ENCODE measurements at regions not wholly inside any gene's neighbourhood (a gene's known extent, or its start where the extent isn't known, plus 50 kb on each side); places are given as distances from the start of the nearest gene placed in this dataset.

DNA sequence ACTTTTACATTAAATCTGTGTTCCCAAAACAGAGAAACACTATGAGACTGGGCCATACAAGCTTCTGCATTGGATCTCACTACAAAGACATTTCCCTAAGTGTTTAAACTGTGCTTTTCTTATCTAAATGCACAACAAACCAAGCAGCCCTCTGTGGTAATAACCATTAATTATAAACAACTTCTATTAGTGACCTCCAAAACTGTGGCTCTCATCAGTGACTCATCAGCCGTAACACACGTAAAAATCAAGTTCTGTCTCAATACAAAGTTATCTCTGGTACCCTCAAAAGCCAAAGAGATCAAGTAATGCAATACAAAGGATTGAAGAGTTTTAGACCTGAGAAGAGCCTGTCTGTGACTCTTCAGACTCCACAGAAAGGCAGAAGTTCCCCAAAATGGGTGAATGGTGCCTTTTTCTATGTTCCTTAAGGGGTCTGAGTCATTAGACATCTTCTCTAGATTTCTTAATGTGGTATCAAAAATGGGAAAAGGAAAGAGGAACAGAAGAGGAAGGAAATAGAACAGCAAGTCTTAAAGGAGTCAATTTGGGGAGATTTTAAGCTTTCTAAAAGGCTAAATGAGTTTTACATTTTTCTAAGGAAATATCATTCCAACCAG lies 189.8 kb upstream of the PPP1R2C start:
- no peak for FAIRE-seq
- no peak for DNase-seq (ENCODE audit: insufficient read length, low spot score)
- TF ChIP-seq POLR2A (IDR thresholded peaks at IDR 0.05; ENCODE audit: low read depth, low read length) (no peak), PAX5 (IDR thresholded peaks at IDR 0.05; ENCODE audit: insufficient read depth, low read length, severe bottlenecking) (no peak), POLR2AphosphoS5 (IDR thresholded peaks at IDR 0.05; ENCODE audit: low read depth, low read length) (no peak), SPI1 (IDR thresholded peaks at IDR 0.05; ENCODE audit: low read depth, low read length) (no peak), POU2F2 (IDR thresholded peaks at IDR 0.05; ENCODE audit: low read depth, low read length) (no peak), TAF1 (IDR thresholded peaks at IDR 0.05; ENCODE audit: low read depth, low read length) (no peak)

DNA sequence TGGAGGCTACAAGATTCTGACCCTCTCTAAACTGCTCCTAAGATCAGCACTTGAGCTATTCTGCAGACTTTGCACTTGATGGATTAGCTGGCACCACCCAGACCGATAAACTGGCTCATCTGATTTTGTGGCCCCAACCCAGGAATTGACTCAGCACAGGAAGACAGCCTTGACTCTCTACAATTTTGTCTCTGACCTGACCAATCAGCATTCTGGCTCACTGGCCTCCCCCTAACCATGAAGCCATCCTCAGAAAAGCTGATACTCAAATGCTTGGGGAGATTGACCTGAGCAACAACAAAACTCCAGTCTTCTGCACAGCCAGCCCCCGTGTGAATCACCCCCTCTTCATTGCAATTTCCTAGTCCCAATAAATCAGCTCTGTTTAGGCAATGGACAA lies 195.4 kb upstream of the PPP1R2C start:
- TF ChIP-seq TAF1 (IDR thresholded peaks at IDR 0.05; ENCODE audit: low read depth, low read length) = no peak
- TF ChIP-seq PAX5 (IDR thresholded peaks at IDR 0.05; ENCODE audit: insufficient read depth, low read length, severe bottlenecking) = no peak
- no peak for FAIRE-seq
- no peak for DNase-seq (ENCODE audit: insufficient read length, low spot score)

DNA sequence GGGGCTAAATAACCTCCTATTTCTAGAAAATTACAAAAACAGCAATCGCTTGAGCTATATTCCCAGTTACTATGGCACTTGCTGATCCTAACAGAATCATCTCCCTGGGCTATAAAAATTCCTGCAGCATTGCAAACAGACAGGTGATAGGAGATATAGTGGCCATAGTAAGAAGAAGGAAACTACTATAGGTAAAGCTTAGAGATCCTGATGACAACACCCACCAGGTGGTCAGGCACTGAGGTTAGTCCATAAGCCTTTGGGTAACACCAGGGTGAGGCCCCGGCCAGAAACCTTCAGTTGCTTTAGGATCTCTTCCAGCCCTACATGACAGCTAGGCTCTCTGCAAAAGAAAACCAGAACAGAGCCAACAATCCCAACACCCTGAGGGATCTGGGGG lies 197.9 kb upstream of the PPP1R2C start:
- TF ChIP-seq SPI1 (IDR thresholded peaks at IDR 0.05; ENCODE audit: low read depth, low read length) (no peak), POLR2A (IDR thresholded peaks at IDR 0.05; ENCODE audit: low read depth, low read length) (no peak), POU2F2 (IDR thresholded peaks at IDR 0.05; ENCODE audit: low read depth, low read length) (no peak), POLR2AphosphoS5 (IDR thresholded peaks at IDR 0.05; ENCODE audit: low read depth, low read length) (no peak)
- no peak for FAIRE-seq
- no peak for DNase-seq (ENCODE audit: insufficient read length, low spot score)

DNA sequence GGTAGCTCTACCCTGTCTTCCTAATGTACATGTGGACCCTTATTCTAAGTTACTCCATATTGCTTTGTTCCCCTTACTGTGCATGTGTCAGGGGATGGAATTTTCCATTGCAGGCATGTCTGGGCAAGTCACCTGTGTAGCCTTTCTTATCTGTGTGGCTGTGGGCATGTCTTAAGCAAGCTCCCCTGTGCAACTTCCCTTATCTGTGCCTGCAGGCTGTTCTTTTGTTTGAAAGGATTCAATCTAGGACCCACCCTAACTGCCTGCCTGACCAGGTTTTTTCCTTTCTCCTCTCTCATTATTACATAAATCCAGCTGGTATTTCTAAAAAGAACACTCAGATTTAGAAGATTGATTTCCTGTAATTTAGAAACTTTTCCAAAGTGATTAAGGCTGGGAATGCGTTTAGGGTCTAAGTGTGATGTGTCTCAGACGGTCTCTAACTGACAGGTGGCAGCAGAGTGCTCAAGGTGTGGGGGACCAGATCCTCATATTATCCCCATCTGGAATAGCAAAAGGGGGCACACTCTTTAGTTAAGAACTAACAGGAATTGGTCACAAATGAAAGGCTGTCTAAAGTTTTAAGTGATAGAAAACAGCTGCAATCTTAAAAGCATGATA lies 198.9 kb upstream of the PPP1R2C start:
- FAIRE-seq (no peak), DNase-seq (ENCODE audit: insufficient read length, low spot score) (no peak)
- TF ChIP-seq POU2F2 (IDR thresholded peaks at IDR 0.05; ENCODE audit: low read depth, low read length) = no peak

DNA sequence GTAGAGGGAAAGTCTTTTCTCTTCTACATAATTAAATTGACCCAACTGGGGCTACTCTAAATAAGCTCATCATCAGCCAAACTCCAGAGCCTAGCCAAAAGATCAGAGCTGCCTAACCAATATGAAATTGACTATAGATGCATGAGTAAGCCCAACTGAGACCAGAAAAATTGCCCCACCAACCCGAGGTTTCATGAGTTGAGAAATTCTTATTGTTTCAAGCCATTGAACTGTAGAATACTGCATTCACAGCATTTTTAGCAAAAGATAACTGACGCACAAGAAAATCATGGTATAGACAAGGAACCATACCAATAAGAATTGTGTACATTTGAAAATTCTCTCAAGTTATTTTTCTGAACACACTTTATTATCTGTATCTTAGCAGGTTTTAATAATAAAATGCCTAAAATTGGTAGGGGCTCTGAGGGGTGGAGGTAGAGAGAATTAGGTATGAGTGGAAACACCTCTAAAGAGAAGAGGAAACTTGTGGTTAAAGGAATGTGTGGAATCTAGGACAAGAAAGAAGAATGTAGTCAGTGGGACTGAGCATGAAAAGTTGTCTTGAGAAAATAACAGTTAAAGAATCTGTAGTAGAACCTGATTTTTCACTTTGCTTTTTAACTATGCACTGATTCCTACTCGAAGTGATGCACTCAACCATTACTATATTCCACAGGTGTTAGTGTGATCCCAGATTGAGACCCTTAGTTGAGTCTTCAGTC lies 200.9 kb upstream of the PPP1R2C start:
- FAIRE-seq (peak; percentile 85), DNase-seq (ENCODE audit: insufficient read length, low spot score) (no peak)
- TF ChIP-seq POLR2A (IDR thresholded peaks at IDR 0.05; ENCODE audit: low read depth, low read length) (no peak), POLR2AphosphoS5 (IDR thresholded peaks at IDR 0.05; ENCODE audit: low read depth, low read length) (no peak), POU2F2 (IDR thresholded peaks at IDR 0.05; ENCODE audit: low read depth, low read length) (no peak), PAX5 (IDR thresholded peaks at IDR 0.05; ENCODE audit: insufficient read depth, low read length, severe bottlenecking) (no peak), TAF1 (IDR thresholded peaks at IDR 0.05; ENCODE audit: low read depth, low read length) (no peak), SPI1 (IDR thresholded peaks at IDR 0.05; ENCODE audit: low read depth, low read length) (no peak)

DNA sequence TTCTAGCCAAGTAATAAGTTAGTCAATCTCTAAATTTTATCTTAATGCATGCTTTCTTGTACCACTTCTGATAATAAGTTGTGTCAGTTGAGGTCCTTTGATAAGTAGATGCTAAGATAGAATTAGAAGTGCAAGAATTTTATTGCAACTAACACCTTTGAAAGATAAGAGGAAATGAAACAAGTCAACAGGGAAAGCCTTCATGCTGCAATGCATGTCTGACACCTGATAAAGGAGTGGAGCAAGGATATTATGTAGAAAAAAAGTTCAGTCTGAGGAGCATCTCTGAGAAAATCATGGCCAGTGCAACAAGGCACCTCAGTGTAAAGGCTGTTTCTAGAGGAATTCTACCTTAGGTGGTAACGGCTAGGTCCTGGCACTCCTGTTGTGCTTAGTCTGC lies 210.7 kb upstream of the PPP1R2C start:
- TF ChIP-seq PAX5 (IDR thresholded peaks at IDR 0.05; ENCODE audit: insufficient read depth, low read length, severe bottlenecking) (no peak), SPI1 (IDR thresholded peaks at IDR 0.05; ENCODE audit: low read depth, low read length) (peak; percentile 62), TAF1 (IDR thresholded peaks at IDR 0.05; ENCODE audit: low read depth, low read length) (no peak)
- DNase-seq (ENCODE audit: insufficient read length, low spot score) (no peak), FAIRE-seq (peak; percentile 84)

DNA sequence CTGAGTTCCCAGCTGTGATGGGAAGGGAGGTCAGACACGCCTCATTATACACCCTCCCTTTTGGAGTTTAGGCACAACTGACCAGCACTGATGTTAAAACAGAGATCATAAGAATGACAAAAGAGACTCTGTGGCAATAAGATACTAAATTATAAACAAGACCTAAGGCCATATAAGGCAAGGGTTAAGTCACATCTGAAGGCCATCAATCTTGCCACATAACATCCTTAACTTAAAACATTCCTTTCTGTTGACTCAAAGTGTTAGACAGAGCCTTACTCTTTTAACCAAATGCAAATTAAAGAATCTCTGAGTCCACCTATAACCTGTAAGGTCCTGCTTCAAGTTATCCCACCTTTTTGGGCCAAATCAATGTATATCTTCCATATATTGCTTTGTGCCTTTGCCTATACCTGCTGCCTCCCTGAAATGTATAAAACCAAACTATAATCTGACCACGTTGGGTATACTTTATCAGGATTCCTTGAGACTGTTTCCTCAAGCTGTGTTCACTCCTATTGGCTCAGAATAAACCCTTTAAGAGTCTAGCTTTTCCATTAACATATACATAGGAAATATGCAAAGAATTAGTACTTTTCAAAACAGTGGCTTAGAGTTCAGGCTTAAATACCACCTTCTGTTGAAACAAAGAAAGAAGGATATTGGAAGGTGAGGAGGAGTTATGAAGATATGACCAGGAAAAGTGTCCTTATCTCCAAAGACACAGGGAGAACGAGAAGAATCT lies 214.4 kb upstream of the PPP1R2C start:
- FAIRE-seq (no peak), DNase-seq (ENCODE audit: insufficient read length, low spot score) (no peak)
- TF ChIP-seq TAF1 (IDR thresholded peaks at IDR 0.05; ENCODE audit: low read depth, low read length) (no peak), POLR2AphosphoS5 (IDR thresholded peaks at IDR 0.05; ENCODE audit: low read depth, low read length) (no peak), PAX5 (IDR thresholded peaks at IDR 0.05; ENCODE audit: insufficient read depth, low read length, severe bottlenecking) (no peak), POU2F2 (IDR thresholded peaks at IDR 0.05; ENCODE audit: low read depth, low read length) (no peak), POLR2A (IDR thresholded peaks at IDR 0.05; ENCODE audit: low read depth, low read length) (no peak), SPI1 (IDR thresholded peaks at IDR 0.05; ENCODE audit: low read depth, low read length) (no peak)

DNA sequence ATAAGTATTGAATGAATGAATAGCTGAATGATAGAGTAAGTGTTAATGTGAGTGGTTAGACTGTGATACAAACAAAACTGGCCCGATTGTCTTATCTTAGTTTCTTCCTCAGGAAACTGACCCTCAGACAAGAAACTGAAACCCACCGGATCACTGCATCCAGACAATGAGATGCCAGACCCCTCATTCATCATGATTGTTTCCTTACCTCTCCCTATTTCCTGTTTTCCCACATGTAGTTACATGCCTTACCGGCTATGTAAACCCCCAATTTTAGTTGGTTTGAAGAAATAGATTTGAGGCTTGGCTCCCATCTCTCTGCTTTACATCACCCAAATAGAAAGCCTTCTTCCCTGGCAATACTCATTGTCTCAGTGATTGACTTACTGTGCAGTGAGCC lies 218.9 kb upstream of the PPP1R2C start:
- DNase-seq (ENCODE audit: insufficient read length, low spot score) (no peak), FAIRE-seq (no peak)
- TF ChIP-seq TAF1 (IDR thresholded peaks at IDR 0.05; ENCODE audit: low read depth, low read length) (no peak), PAX5 (IDR thresholded peaks at IDR 0.05; ENCODE audit: insufficient read depth, low read length, severe bottlenecking) (no peak), POLR2A (IDR thresholded peaks at IDR 0.05; ENCODE audit: low read depth, low read length) (no peak), SPI1 (IDR thresholded peaks at IDR 0.05; ENCODE audit: low read depth, low read length) (no peak), POLR2AphosphoS5 (IDR thresholded peaks at IDR 0.05; ENCODE audit: low read depth, low read length) (no peak), POU2F2 (IDR thresholded peaks at IDR 0.05; ENCODE audit: low read depth, low read length) (no peak)

DNA sequence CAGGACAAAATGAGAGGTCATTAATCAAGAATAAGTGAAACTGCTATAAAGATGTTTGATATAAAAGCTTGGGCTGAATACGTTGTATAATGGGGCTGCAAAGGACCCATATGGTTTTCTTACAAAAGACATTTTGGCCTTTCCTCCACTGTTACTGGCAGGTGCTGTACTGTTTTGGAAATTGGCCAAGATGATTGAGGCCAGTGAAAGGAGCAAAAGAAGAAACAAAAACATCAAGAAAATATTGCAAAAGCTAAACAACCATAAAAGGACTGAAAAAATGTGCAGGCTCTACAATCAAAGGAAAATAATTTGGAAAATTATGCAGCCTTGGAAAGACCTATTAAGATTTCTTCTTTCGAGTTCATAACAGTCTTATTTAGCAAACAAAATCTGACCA lies 222.2 kb upstream of the PPP1R2C start:
- DNase-seq (ENCODE audit: insufficient read length, low spot score) = no peak
- TF ChIP-seq TAF1 (IDR thresholded peaks at IDR 0.05; ENCODE audit: low read depth, low read length) (no peak), POLR2AphosphoS5 (IDR thresholded peaks at IDR 0.05; ENCODE audit: low read depth, low read length) (no peak), POLR2A (IDR thresholded peaks at IDR 0.05; ENCODE audit: low read depth, low read length) (no peak), PAX5 (IDR thresholded peaks at IDR 0.05; ENCODE audit: insufficient read depth, low read length, severe bottlenecking) (no peak), POU2F2 (IDR thresholded peaks at IDR 0.05; ENCODE audit: low read depth, low read length) (no peak), SPI1 (IDR thresholded peaks at IDR 0.05; ENCODE audit: low read depth, low read length) (no peak)
- FAIRE-seq = no peak
